GM19438 (cell line): ENCODE measurements at regions not wholly inside any gene's neighbourhood (a gene's known extent, or its start where the extent isn't known, plus 50 kb on each side); places are given as distances from the start of the nearest gene placed in this dataset.

Experiments
- ATAC-seq: cut with Tn5 transposase; IDR thresholded peaks from one replicate; pipeline ENCODE4 v1.9.1; 2021; ENCODE audit warnings: low read depth; ENCODE audit not compliant: unreplicated experiment

DNA sequence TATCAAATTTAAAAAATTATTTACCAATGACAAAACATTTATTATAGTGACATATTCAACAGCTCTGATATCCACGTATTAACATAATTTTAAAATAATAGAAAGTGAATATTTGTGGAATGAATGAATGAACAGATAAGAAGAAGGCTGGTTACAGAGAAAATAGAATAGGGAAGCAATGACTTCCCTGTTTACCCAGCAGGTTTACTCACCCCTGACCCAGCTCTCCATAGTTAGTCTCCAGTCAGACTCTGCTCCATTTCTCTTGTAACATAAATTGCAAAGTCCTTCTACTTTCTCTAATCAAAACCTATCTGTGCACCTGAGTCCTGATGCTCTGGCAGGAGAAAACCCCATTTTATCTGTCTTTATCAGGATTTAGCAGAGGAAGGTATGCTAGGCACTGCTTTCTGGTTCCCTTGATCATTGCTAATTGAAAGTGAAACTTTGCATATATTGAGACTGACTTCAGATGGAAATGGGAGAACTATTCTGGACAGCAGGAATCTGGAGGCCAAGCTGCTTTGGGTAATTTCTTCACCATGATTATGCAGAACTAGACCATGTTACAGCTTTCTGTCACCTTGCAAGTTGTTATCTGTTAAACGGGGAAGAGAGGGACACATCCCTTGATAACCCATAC, 363.0 kb downstream of the FAT4 start:
- no peak for ATAC-seq

DNA sequence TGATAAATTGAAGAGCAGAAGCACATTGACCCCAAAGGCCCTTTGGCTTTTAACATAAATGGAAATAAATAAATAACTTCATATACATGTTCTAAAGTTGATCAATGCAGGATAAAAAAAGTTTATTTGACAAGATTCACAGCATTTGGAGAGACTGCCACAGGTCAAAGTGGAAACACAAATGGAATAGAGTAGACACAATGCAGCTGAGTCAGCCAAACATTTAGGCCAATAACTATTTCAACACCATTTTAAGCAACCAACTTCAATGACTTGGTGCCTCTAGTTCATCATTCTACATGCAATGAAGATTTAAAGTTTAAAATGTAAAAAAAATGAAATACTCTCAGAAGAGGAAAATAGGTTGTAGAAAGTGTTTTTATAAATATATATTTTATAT, 365.2 kb downstream of the FAT4 start:
- no peak for ATAC-seq

DNA sequence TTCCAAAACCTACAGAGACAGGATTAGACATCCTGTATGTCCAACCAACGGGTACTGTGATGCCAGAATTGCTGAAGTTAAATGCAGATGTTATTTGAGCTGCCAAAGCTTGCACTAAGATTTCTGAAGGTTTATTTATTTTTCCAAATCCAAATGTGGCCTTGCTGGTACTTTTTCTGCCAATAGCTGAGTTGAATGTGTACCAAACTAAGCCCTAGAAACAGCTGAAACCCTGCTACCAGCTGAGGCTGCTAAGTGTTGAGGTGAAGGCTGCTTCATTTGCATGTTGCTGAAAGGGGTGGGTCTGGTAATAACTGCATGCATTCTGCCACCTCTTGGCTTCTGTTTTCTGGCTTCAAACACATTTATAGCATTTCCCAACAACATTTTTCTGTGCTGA, 366.5 kb downstream of the FAT4 start:
- ATAC-seq = no peak

DNA sequence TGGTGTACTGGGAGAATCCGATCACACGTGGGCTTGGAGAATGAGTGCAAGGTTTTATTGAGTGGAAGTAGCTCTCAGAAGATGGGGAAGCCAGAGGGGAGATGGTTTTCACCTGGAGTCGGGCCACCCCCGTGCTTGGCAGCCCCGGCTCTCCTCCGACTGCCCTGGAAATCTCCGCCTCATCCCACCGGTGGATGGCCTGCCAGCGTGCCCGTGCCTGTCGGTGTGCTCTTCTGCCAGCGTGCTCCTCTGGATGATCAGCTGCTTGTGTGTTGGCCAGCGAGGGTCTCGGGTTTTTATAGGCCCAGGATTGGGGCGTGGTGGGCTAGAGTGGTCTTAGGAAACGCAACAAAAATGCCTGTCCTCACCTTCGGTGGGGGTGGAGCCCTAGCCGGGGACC, 368.0 kb downstream of the FAT4 start:
- ATAC-seq = no peak

DNA sequence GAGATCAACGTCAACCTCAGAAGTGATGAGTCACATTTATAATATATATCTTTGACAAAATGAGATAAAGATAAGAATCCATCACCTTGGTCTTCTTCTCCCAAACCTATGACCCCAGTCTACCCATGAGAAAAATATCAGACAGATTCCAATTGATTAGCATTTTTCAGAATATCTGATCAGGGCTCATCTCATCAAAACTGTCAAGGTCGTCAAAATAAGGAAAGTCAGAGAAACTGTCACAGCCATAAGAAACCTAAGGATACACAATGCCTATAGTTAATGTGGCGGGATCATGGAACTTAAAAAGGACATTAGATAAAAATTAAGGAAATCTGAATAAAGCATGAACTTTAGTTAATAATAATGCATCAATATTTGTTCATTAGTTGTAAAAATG, 374.1 kb downstream of the FAT4 start:
- ATAC-seq = no peak

DNA sequence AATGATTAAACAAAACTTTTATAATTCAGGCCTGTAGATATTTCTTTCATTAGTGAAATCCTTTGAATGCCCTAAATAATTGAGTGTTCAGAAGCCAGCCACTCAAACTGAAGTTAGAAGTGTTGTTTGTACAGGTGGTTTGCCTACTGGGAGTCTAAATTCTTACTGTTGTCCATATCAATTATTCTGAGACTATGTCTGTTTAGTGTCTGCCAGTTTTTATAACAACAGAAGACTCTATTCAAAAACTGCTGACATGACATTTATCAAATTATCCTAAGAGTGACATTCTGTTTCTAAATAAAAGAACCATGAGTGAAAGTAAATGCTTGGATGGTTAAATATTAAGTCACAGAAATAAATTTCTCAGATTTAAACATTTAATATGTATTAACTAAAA, 375.1 kb downstream of the FAT4 start:
- no peak for ATAC-seq

DNA sequence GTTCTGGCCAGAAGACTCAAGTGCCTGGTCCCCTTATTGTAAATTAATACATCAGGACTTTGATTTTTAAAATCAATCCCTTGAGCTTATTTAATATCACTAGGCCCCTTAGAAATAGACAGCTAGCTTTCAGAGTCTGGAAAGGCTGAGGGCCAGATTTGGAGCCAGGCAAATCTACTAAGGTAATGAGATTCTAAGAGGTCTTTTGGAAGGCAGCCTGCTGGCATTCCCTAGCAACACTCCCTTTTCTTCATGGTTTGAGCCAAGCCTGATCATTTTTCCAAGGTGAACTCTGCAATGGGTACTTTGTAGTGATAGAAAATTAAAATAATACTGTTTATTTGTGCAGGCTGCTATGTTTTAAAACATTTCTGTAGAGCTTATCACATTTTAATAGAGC, 378.5 kb downstream of the FAT4 start:
- ATAC-seq = no peak

DNA sequence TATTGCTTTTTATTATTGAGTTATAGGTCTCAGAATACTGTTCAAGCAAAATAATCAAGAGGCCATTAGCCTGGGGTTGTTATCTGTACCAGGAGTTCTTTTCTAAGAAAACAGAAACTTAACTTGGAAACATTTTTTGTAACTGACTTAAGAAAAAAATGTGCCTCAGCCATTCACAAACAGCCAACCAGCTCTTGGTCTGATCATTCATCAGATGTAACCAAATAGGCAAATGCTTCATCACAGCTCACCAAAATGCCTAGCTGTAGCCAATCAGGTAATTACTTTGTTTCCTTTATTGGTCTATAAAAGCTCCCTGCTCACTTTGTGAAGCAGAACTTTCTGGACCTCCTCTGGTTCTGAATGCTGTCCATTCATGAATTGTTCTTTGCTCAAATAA, 387.7 kb downstream of the FAT4 start:
- no peak for ATAC-seq

DNA sequence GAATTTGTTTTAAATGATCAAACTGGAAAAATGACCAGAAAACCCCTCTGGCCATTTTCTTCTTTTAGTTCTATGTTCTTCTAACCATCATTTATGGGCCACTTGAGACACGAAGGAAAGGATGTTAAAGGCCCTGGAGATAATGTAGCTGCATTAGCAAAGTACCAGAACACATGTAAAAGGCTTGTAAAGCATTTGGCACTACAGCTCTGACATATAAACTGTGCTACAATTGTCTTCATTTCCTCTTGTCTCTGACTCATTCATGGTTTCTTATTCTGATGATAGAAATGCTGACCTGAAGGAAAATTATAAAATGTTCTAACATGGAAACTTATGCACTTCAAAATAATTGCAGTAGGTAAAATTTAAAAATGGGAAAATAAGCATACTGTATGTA, 388.7 kb downstream of the FAT4 start:
- ATAC-seq = no peak

DNA sequence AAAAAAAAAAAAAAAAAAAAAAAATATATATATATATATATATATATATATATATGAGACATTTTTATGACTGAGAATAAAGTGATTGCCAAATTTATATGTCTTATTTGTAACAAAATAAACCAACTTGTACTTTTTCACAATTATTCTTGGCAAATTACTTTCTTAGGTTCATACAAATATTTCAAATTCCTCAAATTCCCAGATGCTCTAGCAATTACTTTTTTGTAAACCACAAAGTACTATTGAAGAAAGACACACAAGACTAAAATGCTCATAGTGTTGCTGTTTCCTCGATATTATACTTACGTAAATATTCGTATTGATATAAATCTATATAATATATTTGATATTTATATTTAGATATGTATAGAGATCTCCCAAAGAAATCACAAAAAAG, 390.0 kb downstream of the FAT4 start:
- no peak for ATAC-seq

DNA sequence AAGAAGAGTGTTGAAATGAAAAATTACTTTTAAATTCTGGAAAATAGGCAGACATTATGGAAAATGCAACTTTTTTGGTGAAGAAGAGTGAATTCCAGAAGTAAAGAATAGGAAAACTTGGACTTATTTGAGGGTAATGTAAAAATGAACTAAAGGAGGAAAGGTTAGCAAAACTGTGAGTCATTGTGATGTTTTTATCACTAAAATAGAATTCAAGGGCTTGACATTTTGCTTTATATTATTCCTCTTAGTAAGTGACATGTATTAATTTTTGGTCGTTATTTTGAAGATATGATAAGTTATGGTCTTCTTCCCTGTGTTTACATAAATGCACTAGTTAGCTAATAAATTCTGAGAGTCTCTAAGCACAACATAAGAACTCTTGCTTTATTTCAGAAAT, 390.9 kb downstream of the FAT4 start:
- no peak for ATAC-seq

DNA sequence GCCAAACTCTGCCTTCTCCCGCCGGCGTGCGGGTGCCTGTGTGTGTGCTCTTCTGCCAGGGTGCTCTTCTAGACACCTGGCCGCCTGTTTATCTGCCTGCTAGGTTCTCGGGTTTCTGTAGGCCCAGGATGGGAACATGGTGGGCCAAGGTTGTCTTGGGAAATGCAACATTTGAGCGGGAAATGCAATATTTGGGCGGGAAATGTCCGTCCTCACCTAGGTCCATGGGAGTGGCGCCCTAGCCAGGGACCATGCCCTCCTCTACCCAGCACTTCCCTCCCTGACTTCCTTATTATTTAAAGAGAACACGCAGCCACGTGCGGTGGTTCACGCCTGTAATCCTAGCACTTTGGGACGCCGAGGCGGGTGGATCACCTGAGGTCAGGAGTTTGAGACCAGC, 392.6 kb downstream of the FAT4 start:
- ATAC-seq = no peak

DNA sequence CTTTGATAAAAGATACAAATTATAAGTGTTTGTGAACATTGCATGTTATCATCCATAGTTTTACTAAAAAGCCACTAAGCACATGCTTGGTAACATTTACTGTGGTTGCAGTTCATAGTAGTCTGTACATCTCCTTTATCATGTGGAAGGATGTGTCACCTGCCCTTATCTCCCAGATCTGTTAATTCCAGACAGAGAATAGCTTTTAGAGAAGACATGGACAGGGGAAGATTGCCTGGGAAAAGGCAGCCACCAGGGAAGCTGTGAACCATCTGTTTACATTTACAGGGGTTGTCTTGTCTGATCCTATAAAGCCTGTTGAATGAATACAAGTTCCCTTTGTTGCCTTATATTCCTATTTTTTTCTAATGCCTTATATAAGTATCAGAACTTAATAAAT, 396.0 kb downstream of the FAT4 start:
- ATAC-seq = no peak

DNA sequence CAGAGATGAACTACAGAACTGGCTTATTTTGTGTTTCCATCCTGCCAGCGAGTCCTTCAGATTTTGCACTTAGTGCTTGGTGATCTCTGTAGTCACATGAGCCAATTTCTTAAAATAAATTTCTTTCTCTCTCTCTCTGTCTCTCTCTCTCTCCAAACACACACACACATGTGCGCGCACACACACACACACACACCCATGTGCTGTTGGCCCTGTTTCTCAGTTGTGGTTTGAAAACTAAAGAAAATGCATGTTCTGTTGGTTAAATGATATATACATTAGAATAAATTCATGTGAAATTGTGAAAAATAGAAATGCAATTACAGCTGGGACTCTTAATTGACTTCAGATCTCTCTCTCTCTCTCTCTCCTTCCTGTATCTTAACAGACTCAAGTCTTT, 399.3 kb downstream of the FAT4 start:
- ATAC-seq = no peak

DNA sequence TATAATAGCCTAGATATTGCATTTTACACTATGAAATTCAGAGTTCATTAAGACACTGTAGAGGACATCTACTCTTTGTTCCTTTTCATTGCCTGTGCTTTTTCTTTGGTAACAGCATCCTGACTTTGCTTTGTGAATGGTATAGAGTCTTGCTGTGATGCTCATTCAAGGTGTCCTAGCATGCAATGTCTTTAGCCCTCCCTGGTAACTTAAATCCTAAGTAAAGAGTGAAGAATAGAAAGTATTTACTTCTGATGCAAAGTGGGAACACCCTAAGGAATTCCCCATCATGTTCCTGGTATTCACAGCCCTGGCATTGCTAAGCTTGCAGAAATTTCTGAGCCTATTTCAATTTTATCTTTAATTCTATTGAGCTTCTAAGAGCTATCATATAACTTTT, 400.1 kb downstream of the FAT4 start:
- ATAC-seq = no peak

DNA sequence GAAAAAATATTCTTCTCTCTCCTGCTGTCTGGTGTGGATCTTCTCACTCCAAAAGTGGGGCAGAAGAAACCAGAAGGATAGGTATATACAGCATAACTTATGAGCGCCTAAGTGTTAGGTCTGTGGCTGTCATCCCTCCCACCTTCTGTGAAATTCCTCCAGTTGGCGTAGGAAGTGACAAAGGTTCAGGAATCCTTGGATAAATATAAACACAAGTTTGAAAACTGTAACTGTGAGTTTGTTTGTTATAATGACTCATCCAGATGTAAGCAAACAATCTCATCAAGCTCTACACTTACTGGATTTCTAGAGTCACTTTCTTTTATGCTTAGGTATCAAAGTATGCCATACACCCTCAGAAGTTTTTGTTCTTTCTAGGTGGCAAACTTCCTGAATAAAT, 405.2 kb downstream of the FAT4 start:
- no peak for ATAC-seq

DNA sequence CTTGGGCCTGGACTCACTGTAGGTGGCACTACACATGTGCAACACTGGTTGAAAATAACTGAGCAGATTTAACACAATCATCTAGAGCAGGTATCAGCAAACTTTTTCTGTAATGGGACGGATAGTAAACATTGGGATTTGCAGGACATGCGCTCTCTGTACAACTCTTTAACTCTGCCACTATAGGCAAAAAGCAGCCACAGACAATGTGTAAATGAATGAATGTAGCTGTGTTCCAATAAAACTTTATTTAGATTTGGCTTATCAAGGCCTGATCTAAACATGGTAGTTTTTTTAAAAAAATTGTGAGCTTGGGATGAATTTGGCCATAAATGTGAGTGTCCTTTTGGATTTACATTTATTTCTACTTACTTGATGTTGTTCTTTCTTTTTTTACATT, 407.3 kb downstream of the FAT4 start:
- no peak for ATAC-seq

DNA sequence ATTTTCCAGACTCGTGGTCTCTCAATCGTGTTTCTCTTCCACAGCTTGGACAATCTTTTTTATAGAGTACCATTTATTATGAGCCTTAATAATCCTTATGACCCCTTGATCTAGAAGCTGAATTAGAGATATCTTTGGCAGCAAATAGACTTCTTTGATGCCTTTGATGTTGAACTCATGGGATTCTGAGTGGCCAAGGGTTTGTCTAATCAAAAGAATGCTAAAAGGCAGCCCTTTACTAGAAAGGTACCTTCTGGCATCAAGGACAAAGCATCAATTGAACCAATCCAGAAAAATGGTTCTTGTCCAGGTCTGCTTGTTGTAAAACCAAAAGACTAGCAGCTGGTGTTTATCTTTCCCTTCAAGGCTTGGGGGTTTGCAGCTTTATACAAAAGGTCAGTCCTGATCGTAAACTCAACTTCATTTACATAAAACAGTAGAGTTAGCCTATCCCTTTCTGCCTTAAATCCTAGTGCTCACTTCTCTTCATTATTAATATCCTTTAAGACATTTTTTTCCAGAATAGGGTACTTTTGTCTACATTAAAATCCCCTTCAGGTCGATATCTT, 411.3 kb downstream of the FAT4 start:
- no peak for ATAC-seq

DNA sequence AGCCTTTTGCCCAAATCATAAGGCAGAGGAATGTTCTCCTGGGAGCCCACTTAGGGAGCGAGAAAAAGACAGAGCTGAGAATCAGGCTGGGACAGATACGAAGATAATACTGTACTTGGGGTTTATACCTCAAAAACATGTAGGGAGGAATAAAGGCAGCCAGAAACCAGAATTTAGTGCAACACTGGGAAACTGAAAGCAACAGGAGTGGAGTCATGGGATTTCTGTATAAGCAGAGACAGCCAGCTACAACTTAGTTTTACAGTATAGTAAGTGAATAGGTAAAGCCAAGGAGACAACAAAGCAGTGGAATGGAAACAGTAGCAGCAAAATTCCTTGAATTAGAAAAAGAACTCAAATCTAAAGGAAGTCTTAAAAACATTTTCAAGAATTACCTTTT, 413.2 kb downstream of the FAT4 start:
- ATAC-seq = no peak

DNA sequence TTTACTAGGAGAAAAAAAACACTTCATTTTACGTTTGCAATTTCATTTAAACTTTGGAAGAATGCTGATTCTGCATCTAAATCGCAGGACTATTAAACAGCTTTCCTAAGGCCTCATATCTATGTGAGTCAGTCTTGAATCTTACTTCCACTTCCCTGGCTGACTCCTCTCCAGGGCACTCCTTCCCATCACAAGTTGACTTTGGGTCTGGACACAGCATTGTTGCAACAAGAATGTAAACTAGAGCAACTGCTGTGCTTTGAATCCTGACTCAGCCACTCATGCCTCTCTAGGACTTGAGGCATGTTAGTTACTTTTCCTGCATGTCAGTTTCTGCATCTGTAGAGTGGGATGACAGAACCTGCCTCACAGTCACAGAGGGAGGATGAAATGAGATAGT, 413.8 kb downstream of the FAT4 start:
- no peak for ATAC-seq

DNA sequence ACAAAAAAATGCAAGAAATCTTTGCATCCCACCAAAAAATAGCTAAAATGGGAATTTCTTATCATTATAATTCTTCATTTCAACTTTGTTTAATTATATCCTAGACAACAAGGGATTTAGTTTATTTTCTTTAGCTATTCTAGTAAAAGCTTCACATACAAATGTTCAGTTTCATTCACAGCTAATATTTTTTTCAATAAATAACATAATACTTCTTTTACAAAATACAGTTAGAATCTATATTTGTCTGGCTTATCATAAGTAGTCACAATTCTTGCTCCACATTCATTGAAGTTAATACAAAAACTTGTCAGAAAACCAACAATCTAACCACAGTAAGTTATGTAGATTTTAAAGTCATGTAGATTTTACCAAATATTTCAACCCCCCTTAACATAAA, 414.4 kb downstream of the FAT4 start:
- ATAC-seq = no peak

DNA sequence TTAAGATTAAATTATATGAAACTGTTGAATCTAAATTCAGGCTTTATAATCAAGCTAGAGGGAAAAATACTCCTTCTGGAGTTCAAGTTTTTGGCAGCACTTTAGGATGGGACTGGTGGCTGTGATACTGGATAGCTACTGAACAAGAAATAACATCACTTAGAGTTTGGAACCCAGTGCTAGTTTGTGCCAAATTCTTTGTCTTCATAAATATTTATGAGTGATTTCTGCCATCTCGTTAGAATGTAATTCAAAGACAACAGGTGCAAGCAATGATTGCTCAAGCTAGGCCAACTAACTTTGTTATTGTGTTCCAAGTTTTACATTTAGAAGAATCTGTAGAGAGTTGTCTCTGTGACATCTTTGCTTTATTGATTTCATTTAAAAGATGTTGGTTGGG, 417.9 kb downstream of the FAT4 start:
- ATAC-seq = no peak

DNA sequence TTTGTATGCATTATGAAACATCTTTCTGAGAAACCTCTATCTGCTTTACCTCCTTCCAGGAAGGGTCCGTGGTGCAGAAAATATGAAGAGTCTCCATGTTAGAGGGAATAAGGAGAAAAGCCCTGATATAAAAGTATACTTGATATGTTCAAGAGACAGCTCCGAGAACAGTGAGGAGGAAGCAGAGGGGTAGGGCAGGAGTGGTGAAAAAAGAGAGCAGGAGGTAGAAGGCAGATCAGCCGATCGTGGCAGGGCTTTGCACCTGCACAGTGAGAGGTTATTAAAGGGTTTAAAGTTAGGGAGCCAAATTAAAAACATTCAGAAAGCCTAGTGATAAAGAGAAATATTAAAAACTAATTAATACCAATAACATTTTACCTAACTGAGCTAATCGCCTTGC, 419.7 kb downstream of the FAT4 start:
- no peak for ATAC-seq
